GM18520 (cell line): ENCODE measurements at regions not wholly inside any gene's neighbourhood (a gene's known extent, or its start where the extent isn't known, plus 50 kb on each side); places are given as distances from the start of the nearest gene placed in this dataset.
"Not testable (repeated sequence)": the region's sequence is repeated elsewhere in the genome, so short reads cannot be mapped to it uniquely, and the experiment has no call there.

Experiments used
- ATAC-seq: cut with Tn5 transposase; IDR thresholded peaks from one replicate; pipeline ENCODE4 v1.9.1; 2021; ENCODE audit not compliant: unreplicated experiment

- no peak for ATAC-seq
These were observed 1531.1 kb upstream of the LRRTM3 start for GRCh38 chr10:65394502-65395297.

DNA sequence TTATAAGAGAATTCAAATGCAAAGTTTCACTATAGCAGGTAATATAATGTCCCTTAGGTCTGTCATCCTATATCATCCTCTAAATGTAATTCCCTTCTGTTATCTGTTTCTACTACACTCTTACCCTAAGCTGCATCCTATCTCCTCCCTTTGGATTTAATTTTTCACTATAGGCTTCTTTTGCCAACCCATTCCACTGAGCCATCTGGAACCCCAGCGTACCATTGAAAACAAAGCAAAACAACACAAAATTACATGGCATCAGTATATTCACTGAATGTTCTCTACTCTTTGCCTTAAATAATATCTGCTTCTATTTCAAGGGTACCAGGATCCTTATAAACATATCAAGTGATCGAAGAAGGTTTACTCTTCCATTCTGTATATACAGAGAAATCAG, 1530.2 kb upstream of the LRRTM3 start:
- no peak for ATAC-seq

DNA sequence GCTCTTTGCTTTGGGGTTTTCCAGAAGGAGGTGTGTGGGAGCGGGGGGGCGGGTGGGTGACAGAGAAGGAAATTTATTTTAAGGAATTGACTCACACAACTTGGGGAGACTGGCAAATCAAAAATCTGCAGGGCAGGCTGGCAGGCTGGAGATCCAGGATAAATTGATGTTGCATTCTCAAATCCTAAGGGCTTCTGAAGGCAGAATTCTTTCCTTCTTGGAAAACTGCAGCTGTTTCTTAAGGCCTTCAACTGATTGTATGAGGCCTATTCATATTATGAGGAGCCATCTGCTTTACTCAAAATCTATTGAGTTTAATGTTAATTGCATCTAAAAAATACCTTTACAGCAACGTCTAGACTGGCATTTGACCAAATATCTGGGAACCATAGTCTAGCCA, 1528.8 kb upstream of the LRRTM3 start:
- no peak for ATAC-seq

DNA sequence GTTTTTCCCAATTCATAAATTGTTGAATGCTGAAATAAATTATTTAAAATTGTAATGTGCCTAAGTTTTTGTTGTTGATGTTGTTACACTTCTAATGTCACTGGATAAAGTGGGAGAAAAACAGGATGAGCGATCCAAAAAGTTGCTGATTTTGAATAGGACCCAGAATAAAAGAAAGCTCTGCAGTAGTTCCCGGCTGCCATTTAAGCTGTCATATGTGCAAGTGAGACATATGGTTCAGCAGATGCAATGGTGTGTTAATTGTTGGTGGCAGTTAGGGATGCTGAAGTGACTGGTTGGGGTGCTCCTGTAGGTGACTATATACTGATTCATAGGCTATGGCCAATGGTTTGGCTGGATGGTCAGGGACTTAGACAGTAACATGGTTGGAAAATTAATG, 1517.4 kb upstream of the LRRTM3 start:
- no peak for ATAC-seq

DNA sequence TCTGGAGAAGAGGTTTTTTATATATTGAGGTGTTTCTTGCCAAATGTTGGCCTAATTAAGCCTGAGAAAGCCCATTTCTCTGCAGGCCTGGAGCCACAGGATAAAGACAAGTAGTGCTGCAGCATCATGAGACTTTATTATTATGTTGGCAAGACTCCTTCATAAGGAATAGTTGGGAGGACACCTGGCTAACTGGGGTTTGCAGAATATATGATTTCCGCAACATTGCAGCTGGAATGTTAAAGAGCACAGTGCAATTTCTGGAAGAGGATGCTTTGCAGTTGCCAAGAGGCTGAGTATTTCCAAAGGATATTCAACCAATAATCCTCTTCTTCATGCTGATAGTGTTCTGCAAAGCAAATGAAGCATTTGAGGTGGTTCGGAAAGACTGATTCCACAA, 1512.8 kb upstream of the LRRTM3 start:
- no peak for ATAC-seq

DNA sequence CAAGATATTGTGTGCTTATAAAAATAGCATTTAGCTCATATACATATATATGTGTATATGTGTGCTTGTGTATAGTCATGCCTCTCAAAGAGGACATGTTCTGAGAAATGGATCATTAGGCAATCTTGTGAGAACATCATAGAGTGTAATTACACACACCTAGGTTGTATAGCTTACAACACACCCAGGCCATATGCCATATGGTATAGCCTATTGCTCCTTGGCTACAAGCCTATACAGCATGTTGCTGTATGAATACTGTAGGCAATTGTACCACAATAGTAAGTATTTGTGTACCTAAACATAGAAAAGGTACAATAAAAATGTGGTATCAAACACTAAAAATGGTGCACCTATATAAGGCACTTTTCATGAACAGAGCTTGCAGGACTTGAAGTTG, 1510.5 kb upstream of the LRRTM3 start:
- ATAC-seq, result no peak

GRCh38 chr10:65416094-65416493, 1509.7 kb upstream of the LRRTM3 start:
- ATAC-seq, result no peak

DNA sequence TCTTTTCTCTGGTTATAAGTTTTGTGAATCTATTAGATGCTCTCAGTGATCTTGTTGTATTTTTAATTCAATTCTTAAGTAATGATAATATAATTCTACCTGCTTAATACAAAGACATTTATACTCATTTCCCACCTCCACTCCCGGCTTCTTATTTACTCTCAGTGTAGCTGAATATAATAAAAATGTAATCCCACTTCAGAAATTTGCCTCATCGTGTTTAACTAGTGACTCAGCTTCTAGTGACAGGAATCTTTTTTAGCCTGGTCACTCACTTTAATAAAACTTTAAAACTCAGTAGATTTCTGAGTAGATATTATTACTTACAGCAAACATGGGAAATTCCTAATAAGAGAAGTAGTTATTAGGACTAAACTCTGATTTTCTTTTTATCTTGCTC, 1506.2 kb upstream of the LRRTM3 start:
- no peak for ATAC-seq

DNA sequence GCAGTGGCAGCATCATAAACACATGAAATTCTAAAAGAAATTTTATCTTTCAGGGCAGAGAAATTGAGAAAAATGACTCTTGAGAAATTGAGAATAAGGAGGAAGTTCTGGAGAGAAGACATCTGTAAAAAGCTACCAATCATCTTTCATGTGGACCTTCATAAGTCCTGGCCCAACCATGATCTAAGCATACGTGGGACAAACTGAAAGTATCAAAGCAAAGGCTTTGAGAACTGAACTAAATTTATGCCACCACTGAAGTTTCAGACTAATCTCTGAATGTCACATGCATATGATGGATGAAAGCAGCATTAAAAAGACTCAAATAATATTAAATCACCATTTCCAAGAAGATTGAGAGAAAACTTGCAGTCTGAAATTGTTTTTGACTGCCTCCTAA, 1502.8 kb upstream of the LRRTM3 start:
- ATAC-seq, result no peak

DNA sequence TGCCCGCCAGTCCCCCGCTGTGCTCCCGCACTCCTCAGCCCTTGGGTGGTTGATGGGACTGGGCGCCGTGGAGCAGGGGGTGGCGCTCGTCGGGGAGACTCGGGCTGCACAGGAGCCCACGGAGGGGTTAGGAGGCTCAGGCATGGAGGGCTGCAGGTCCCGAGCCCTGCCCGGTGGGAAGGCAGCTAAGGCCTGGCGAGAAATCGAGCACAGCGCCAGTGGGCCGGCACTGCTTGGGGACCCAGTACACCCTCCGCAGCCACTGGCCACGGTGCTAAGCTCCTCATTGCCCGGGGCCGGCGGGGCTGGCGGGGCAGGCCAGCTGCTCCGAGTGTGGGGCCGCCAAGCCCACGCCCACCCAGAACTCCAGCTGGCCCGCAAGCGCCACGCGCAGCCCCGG, 1496.5 kb upstream of the LRRTM3 start:
- ATAC-seq, result not testable (repeated sequence)

DNA sequence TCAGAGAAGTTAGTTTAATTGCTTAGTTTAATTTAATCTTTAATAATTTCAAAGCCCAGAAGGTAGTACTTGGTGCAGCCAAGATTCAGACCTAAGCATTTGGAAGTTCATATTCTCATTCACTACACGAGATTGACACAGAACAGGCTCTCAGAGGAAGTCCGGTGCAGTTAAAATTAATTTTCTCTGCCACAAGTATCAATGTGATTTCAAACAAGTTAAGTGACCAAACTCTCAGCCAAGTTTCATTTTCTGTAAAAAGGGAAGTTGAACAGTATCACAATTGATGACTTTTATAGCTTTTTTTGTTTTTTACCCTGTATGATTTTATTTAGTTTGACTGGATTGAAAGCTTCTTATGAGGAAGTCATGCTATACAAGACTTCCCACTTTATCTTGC, 1494.9 kb upstream of the LRRTM3 start:
- no peak for ATAC-seq

DNA sequence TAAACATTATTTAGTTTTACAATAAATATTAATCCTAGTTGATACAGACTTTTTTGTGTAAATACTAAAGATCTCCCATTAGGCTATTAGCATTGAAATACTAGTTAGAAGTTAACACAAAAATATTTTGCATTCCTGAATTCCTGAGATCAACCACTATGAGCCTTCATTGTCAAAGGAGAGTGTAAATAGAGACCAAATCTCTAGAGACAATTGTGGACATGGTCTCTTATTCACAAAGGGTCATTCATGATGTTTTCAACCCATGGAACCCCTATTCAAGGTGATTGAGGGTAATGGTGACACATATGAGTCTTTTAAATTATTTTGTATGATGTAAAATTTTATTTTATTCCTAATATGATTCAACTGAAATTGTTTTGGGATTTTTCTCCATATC, 1454.8 kb upstream of the LRRTM3 start:
- no peak for ATAC-seq

DNA sequence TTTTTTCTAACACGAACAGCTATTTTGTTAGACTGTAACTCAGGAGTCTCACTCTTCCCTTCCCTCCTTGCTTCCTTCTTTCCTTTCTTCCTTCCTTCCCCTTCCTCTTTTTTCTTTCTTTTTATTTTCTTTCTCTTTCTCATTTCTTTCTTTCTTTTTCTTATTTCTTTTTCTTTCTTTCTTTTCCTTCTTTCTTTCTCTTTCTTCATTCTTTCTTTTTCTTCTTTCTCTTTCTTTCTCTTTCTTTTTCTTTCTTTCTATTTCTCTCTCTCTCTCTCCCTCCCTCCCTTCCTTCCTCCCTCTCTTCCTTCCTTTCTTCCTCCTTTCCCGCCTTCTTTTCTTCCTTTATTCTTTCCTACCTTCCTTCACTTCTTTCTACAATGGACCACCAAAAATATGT, 1443.0 kb upstream of the LRRTM3 start:
- ATAC-seq, result no peak

GRCh38 chr10:65491799-65492198, 1434.0 kb upstream of the LRRTM3 start:
- no peak for ATAC-seq

DNA sequence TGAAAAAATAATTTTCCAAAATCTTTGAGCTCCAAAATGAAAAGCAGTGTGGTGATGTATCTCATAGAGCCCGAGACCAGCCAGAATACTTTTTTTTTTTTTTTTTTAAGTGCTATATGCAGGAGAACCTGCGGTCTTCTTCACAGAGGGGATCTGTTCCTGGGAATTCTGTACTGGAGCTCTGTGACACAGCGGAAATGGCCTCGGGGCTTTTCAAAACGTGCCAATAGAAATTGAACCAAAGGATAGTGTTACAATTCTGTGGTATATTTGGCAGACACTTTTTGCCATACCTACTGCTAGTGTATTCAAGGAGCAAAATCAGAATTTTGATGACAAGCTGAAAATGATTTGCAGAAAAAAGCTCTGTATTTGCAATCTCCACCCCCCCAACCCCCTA, 1429.3 kb upstream of the LRRTM3 start:
- no peak for ATAC-seq

- ATAC-seq, result no peak
These were observed 1428.0 kb upstream of the LRRTM3 start for GRCh38 chr10:65497837-65498236.

DNA sequence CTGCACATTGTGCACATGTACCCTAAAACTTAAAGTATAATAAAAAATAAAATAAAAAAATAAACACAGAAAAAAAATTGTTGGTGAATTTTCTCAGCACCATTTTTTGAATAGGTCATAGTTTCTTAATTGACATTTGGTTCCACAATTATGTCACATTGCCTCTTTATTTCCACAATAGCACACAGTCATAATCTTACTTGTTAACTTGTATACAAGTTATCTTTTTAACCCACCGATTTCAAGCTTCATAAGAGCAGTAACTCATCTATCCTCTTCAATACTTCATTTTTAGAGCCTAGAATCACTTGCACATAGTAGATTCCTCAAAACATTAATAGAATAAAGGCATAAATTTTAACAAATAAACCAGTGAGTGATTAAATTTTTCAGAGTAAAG, 1425.1 kb upstream of the LRRTM3 start:
- no peak for ATAC-seq

DNA sequence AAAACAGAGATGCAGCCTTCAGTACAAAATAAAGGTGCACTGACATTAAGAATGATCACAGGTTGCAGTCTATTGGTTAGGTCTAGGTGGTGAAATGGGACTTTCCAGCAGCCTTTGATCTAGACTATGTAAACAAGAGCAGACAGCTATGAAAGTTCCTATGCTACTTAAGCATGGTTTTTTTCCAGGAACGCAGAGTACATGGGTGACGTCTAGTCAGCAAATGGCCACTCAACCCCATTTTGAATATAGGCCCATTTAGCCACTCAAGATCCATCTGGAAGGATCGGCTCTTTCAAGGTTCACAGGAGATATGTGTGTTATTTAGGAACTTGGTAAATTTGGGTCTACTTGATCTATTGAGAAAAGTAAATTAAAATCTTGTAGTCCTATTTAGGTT, 1424.6 kb upstream of the LRRTM3 start:
- no peak for ATAC-seq

DNA sequence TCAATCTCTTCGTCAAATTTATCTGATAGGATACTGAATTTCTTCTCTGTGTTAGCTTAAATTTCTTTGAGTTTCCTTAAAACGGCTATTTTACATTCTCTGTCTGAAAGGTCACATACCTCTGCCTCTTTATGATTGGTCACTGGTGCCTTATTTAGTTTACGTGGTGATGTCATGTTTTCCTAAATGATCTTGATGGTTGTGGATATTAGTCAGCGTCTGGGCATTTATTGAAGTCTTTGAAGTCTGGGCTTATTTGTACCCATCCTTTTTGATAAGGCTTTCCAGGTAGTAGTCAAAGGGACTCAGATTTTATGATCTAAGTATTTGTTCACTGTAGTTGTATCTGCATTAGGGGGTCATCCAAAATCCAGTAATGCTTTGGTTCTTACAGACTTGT, 1407.5 kb upstream of the LRRTM3 start:
- ATAC-seq, result no peak

- ATAC-seq, result no peak
These were observed 1396.8 kb upstream of the LRRTM3 start for GRCh38 chr10:65528986-65529385.

DNA sequence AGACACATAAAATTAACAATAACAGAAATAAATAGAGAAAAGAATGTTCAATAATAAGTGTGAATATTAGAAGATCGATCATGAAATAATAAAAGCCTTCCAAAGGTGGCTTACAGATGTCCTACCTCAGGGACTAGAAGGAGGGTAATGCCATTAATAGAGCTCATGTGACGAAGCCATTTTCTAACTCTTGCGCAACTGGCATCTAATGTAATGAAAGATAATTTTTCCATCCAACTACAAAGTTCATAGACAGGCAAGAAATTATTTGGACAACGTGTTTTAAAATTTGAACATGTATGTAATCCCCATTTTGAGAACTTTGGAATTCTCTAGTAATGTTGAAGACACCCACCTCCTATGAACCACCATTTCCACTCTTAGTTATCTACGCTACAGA, 1394.3 kb upstream of the LRRTM3 start:
- no peak for ATAC-seq

DNA sequence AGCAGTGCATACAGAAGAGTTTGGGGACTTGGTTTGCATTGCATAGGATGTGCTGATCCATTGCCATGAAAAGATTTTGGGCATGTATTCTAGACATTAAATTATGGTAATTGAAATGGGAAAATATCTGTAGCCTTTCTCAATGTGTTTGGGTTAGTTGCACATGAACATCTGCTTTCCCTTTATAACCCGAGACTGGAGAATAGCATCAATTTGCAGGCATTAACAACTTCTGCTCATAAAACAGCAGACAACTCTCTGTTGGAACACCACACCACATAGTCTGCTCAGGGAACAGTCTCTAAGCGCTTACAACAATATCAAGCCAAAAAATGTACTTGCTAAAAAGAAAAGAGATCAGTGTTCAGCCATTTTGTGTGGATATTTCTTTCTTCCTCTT, 1391.1 kb upstream of the LRRTM3 start:
- no peak for ATAC-seq

DNA sequence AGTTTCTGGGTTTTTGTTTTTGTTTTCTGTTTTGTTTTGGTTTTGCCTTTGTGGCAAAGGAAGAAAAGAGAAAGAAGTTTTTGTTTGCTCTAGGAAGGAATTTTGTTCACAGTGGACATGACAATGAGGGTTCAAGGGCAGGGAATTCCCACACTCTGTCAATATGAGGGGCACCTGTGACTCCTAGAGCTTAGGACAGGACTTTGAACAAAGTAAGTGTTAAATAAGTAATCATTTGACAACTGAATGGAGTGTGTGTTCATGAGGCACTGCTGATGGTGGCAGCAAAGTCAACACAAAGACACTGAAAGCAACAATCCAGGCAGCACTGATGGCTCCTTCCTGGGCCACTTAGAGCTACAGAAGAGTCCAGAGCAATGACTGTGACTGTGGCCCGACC, 1381.1 kb upstream of the LRRTM3 start:
- no peak for ATAC-seq
